Glomerular visceral epithelial cell (primary cell): ENCODE measurements at regions not wholly inside any gene's neighbourhood (a gene's known extent, or its start where the extent isn't known, plus 50 kb on each side); places are given as distances from the start of the nearest gene placed in this dataset.
A peak's percentile ranks its signal among the peaks of the same experiment; 100 is the strongest.

Source experiments
- DNase-seq: peaks from one replicate; pipeline ENCODE4 v3.0.0-alpha.2; 2016; ENCODE audit errors: extremely low spot score

DNA sequence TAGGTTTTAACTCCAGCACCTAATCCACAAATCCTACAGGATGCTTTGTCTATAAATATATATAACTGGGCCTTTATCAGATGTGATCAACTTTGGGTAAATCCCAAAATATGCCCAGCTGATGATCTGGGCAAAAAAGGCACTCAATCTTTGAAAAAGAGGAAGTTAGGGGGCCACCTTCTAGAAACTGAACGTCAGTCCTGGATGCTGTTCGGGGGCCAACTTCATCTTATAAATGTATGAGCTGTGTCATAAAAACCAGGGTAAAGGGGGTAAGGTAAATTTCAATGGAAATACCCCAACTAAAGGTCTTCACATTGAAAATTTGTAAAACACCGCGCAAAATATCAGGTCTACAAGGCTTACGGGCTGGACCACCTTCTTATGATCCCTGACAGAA is 264.4 kb upstream of the UBE2E2 start:
- DNase-seq = no peak

GRCh38 chr3:22939349-22939748 is 263.8 kb upstream of the UBE2E2 start:
- no peak for DNase-seq

DNA sequence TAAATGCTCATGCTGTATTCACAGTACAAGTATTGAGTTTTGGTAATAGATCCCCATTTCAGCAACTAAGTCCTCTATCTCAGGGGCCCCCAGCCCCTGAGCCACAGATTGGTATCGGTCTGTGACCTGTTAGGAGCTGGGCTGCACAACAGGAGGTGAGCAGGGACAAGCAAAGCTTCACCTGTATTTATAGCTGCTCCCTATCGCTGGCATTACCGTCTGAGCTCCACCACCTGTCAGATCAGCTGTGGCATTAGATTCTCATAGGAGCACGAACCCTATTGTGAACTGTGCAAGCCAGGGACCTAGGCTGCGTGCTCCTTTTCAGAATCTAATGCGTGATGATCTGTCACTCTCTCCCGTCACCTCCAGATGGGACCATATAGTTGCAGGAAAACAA is 262.8 kb upstream of the UBE2E2 start:
- no peak for DNase-seq

DNA sequence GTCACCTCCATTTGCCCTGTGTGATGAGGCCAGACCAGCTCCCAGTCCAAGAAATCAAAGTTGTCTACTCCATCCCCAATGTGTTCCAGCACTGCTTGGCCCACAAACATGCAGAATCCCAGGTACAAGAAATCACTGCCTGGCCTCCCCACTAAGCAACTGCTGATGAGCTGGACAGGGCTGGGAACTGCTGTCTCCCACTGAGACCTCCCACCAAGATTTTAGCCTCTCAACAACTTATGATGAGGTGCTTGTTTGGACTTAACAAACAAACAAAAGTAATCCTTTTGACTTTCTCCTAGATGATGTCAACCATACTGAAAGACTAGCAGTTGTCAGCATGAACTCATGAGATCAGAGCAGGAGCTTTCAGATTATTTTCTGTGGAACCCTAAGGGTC is 260.1 kb upstream of the UBE2E2 start:
- DNase-seq = no peak

- DNase-seq = no peak
Measured at GRCh38 chr3:22947851-22948250, 255.3 kb upstream of the UBE2E2 start.

- DNase-seq = no peak
Measured at GRCh38 chr3:22951910-22952309, 251.2 kb upstream of the UBE2E2 start.

GRCh38 chr3:22952860-22953259 is 250.3 kb upstream of the UBE2E2 start:
- DNase-seq = no peak

GRCh38 chr3:22959593-22959992 is 243.5 kb upstream of the UBE2E2 start:
- DNase-seq = no peak

GRCh38 chr3:22960105-22960984 is 242.8 kb upstream of the UBE2E2 start:
- DNase-seq = peak; percentile 48

- DNase-seq = no peak
Measured at GRCh38 chr3:22962244-22962643, 240.9 kb upstream of the UBE2E2 start.

- no peak for DNase-seq
Measured at GRCh38 chr3:22966349-22966748, 236.8 kb upstream of the UBE2E2 start.

DNA sequence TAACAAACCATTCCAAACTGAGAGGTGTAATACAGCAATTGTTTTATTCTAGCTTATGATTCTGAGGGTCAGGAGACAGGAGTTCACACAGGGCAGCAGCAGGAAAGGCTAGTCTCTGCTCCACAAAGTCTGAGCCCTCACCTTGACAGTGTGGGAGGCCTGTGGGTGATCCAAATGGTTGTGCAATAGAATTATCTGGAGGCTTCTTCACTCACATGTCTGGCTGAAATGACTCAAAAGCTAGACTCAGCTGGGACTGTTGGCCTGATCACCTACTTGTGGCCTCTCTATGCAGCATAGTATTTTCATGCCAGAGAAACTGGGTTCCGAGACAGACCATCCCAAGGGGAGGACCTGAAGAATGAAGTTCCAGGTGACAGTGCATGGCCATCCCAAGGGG is 233.9 kb upstream of the UBE2E2 start:
- DNase-seq = no peak

- no peak for DNase-seq
Measured at GRCh38 chr3:22971497-22971896, 231.6 kb upstream of the UBE2E2 start.

GRCh38 chr3:22977042-22977441 is 226.1 kb upstream of the UBE2E2 start:
- DNase-seq = no peak

DNA sequence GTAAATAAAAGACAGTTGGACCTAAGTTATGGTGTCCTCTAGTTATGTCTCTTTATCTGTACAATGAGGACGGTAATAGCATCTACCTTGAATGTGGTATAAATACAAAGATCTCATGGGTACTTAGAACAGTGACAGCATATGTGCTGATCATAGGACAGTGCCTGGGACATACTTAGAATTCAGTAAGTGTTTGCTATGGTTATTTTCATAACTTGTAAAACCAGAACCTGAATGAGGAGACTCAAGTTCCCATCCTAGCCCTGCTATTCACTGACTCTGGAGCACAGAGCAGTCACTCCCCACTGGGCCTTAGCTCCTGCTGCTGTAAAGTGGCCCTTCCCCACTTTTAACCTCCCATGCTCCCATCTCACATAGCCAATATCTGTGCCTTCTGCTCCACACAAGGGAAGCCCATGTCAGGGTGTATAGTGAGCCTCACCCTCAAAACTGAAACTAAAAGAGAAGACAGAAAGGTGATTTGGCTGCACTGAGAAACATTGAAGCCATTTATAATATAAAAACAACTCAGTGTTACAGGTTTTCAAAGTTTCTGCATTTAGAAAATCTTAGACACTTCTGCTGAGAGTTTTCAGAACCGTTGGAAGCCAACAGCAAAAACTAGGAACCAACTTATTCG is 225.4 kb upstream of the UBE2E2 start:
- DNase-seq = no peak

DNA sequence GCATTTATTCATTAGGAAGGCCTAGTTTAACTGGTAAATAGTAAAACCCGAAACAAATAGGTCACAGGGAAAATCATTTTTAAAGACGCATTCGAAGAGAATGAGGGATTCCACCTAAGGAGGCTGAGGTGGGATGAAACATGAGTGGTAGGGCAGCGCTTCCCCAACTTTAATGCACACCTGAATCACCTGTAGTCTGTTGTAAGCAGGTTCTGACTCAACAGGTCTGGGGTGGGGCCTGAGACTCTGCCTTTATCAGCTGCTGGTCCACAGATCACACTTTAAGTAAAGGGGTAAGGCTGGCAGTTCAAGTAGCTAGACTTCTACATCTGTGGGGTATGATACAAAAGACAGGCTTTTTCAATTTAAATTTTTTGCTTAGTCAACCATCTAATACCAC is 223.5 kb upstream of the UBE2E2 start:
- no peak for DNase-seq

GRCh38 chr3:22980346-22980745 is 222.8 kb upstream of the UBE2E2 start:
- no peak for DNase-seq

- DNase-seq = no peak
Measured at GRCh38 chr3:22981166-22981565, 222.0 kb upstream of the UBE2E2 start.

DNA sequence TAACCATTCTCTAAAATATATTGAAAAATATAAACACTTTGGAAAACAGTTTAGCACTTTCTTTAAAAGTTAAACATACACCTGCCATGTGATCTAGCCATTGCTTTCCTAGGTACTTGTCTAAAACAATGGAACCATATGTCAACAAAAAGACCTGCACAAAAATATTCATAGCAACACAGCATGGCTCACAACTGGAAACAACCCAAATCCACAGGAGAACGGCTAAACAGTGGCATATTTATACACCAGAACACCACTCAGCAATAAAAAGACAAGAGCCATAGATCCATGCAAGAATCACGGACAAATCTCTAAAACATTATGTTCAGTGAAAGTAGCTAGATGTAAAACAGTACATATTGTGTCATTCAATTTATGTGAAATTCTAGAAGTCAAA is 221.3 kb upstream of the UBE2E2 start:
- DNase-seq = no peak

- no peak for DNase-seq
Measured at GRCh38 chr3:22982981-22983587, 220.0 kb upstream of the UBE2E2 start.

GRCh38 chr3:22986958-22987357 is 216.2 kb upstream of the UBE2E2 start:
- DNase-seq = no peak

DNA sequence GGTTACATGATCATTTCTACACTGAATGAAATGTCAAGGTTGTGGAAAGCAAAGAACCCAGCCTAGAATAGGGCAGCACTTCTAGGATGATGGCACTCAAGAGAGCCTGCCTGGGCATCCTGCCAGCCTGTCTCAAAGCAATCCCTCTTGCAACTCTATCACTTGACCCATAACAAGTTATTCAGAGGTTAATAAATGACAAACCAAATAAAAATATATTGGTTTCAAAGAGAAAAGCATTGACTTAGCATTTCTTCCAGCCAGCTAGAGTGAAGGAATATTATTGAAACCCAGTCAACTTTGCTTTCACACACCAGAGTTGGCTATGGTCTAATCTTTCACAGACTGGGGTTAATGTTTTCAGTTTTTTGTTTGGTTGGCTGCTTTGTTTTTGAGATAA is 214.6 kb upstream of the UBE2E2 start:
- peak; percentile 74 for DNase-seq

GRCh38 chr3:22989716-22990115 is 213.4 kb upstream of the UBE2E2 start:
- no peak for DNase-seq
